HT1080 (cell line): ENCODE measurements at regions not wholly inside any gene's neighbourhood (a gene's known extent, or its start where the extent isn't known, plus 50 kb on each side); places are given as distances from the start of the nearest gene placed in this dataset.
A peak's percentile ranks its signal among the peaks of the same experiment; 100 is the strongest.

Source experiments
- DNase-seq: peaks from one replicate; pipeline ENCODE4 v3.0.0-alpha.2; 2015; ENCODE audit warnings: low read depth

DNA sequence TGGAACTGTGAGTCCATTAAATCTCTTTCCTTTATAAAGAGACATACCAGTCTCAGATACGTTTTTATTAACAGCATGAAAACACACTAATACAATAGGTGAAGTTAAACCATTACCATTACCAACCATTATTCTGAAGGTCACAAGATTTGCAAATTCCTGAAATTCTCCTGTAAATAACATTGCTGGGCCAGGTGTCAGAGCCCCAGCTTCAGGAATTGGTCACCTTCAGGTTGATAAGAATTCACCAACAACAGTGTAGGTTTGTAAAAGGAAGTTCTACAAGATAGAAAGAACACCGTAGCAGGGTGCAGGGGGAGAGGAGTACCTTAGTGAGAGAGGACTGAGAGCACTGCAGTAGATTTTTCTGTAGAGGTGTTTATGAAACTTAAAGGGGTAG, 644.3 kb downstream of the CDY2B start:
- DNase-seq: no peak

DNA sequence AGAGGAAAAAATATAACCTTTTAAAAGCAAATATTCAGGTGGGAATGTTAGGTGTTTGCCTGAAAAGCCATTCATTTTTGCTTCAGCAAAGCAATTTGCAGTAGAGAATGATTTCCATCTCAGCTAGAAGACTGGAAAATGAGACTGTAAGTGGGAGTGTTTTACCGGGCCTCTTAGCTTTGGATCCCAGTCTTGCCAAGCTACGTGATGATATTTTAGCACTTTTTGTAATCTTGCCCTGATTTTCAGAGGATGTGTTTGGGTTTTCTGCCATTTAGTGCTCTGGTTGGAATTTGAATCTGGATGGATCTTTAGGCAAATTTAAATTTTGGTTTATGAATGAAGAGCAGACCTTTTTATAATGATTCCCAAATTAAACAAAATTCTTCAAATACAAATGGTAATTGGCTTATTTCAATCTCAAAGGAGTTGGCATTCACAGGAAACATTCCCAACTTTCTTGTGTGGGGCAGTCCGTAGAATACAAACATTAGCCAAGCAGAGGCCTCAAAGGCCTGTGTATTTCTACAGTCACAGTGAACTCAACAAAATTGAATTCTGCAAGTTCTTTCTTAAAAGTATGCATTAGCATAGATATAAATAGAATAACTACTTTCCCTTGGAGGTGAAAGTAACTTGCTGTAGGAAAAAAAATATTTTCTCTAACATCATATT, 646.4 kb downstream of the CDY2B start:
- DNase-seq: no peak

DNA sequence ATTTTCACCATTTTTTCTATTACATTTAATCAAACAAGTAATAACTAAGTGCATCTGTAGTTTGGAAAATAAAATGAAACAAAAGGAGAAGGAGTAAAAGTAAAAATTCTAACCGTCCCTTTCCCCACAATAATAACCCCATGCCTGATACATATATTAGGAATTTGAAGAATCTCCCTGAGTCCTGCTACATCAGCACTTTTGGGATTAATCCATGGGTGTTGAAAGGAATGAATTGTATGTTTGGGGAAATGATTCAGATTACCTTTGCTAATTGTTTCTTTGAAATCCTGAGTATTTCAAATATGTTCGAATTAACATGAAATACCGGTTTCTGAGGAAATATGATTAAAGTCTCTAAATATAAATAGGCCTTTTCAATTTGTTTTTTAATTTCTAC, 648.0 kb downstream of the CDY2B start:
- DNase-seq: peak; percentile 23

DNA sequence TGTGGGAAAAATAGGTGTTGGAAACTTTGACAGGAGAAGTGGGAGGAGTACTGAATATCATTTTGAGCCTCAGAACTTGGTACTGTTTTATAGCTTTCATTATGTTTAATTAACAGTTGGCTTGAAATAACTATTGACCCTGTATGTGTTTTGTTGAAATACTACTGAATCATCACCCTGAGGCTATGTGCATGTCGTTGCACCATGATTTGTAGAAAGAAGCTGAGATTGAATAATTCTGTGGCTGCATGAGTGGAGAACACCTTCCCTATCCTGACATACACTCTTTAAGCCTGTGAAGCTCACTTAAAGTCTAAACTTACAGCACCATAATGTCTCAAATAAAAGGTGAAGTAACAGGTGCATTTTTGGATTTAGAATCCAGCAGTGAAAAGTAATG, 656.5 kb downstream of the CDY2B start:
- no peak for DNase-seq

DNA sequence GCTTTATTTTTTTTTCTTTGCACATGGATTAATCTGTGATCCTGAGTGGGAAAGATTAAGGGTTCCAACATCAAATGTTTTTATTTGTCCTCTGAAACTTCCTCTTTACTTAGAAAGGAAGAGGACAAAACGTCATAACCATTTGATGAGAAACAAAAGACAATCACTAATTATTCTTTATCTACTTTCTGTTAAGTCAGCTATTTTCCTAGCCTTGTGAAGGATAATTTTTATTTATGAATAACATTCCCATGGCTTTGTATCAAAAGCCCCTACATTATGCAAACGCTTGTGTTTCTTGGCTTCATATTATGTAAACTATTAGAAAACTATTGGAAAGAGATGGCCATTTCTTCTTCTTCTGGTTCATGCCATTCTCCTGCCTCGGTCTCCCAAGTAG, 677.6 kb downstream of the CDY2B start:
- DNase-seq: no peak

DNA sequence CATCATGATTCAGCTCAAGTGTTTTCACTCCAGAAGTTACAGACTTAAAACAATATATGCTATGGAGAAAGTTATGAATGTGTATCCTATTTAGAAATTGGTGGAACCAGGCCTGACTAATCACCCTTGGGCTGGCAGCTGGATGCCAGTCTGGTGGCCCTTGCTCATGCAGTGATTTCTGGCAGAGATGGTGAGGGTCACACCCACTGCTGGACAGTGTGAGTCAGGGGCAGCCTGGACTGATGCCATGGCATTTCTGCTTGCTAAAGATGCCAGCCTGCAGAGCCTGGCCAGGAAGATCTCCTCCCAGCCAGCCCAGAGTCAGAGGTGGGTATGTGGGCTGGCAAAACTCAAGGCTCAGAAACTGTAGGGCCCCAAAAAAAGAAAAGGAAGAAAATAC, 695.7 kb downstream of the CDY2B start:
- peak; percentile 75 for DNase-seq

DNA sequence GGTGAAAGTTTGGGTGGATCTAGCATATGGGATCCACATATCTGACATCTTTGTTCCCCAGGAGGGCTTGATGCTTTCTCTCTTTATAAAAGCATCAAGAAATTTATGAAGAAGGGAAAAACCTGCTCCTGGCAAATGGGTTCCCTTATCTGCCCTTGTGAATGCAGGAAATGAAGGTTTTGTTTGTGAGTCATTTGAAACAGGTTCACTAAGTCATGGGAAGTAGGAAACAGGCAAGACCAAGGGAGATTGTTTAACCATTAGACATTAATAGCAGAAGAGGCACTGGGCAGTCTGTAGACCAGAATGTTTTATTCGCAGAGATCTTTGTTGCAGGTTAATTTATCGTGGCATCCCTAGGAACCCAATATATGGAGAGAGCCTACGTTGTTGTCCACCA, 713.1 kb downstream of the CDY2B start:
- peak; percentile 64 for DNase-seq

DNA sequence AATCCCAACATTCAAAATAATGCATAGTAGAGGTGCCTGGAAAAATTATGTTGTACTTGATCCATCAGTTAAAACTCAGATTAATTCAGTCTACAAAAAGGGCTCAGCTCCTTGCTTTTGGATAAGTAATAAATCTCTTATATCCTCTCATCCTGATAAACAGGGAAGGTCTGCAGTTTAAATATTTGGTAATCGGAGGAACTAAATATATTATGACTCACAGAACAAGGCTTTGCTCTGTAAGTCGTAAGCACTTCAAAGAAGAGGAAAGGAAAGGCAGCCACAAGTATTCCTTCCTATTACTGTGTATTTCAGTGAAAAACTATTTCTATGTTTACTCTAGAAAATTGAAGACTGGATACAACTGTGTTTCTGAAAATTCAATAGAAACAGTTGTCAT, 757.9 kb downstream of the CDY2B start:
- no peak for DNase-seq

DNA sequence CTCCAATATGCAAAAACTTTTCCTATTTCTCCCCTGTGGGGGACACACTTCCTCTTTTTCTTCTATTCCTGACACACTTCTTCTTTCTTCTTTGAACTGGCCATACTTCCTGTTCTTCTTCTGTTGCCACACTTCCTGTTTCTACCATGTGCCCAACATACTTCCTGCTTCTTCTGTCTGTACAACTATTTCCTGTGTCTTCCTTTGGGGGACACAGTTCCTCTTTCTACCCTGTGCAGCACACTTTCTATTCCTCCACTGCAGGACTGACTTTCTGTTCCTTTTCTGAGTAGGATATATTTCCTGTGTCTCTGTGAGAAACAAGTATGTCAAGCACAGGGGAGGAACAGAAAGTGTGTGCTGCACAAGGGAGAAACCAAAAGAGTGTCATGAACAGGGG, 794.7 kb downstream of the CDY2B start:
- DNase-seq: no peak

DNA sequence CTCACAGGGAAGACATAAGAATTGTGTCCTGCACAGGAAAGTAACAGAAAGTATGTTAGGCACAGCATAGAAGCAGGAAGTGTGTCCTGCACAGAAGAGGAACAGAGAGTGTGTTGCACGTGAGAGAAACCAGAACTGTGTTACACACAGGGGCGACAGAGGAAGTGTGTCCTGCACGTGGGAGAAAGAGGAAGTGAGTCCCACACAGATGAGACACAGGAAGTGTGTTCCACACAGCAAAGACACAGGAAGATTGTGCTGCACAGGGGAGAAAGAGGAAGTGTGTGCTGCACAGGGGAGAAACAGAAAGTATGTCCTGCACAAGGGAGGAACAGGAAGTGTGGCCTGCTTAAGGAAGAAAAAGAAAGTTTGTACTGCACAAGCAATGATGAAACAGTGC, 800.1 kb downstream of the CDY2B start:
- DNase-seq: no peak

DNA sequence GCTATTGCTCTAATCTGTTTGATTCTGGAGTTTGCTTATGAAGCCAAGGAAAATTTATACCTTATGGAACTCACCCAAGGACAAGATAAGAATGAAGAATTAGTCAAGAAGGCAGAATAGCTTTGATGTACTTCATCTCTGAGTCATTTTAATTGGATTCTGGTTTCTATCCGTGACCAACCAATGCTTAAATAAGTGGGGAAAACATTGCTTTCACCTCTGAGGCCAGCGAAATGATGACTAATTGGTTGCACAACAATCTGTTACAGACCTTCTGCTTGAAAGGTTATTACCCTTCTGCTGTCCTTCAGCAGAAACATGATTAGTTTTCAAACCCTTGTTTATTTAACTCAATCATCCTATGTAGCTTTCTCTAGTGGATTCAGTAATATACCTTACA, 812.7 kb downstream of the CDY2B start:
- no peak for DNase-seq

DNA sequence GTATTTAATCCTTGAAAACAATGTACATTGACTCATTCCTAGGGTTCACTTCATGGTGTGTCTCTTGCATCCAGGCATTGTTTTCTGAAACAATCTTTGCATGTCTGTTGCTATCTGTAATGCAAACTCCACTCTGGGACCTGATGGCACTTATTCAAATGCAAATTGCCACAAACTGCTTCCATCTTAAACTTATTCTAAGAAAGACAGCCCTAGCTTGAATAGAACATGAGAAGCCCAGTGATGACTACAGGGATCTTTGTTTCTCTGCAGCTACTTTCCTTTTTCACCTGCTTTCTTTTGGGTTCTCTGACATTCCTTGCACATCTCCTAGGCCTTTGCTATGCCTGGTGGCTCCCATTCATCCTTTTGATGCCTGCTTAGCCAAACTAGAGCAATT, 827.0 kb downstream of the CDY2B start:
- no peak for DNase-seq

DNA sequence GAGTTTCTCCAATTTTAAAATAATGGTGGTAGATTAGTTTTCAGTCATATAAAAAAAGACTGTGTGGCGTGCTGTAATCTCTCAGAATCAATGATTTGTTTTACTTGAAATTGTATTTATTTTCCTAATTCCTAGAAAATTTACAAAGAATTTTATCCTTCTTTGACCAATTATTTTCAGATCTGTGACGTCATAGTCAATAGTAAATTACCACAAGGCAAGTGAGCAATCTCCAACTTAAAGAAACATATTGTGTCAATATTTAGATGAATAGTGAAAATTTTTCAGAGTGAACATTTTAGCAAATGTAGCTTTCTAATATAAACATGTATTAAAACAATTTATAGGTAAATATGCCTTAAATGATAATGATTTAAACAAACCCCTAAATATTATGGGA, 829.6 kb downstream of the CDY2B start:
- DNase-seq: no peak

DNA sequence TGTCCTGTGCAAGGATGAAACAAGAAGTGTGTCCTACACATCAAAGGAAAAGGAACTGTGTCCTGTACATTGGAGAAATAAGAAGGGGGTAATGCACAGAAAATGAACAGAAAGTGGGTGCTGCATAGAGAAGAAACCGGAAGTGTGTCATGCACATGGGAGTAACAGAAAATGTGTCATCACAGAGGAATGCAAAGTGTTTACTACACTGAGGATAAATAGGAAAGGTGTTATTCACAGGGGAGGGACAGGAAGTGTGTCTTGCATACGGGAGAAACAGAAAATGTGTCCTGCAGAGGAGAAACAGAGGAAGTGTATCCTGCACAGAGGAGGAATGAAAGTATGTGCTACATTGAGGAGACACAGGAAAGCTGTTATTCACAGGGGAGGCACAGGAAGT, 834.9 kb downstream of the CDY2B start:
- no peak for DNase-seq

DNA sequence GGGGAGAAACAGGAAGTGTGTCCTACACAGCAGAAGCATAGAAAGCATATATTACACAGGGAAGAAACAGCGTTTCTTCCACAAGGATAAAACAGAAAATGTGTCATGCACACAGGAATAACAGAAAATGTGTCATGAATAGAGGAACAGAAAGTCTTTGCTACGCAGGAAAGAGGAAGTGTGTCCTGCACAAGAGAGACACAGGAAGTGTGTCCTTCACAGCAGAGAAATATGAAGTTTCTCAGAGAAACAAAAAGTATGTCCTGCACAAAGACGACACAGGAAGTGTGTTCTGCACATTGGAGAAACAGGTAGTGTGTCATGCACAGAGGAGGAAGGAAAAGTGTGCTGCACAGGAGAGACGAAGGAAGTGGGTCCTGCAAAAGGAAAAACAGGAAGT, 835.3 kb downstream of the CDY2B start:
- DNase-seq: no peak

DNA sequence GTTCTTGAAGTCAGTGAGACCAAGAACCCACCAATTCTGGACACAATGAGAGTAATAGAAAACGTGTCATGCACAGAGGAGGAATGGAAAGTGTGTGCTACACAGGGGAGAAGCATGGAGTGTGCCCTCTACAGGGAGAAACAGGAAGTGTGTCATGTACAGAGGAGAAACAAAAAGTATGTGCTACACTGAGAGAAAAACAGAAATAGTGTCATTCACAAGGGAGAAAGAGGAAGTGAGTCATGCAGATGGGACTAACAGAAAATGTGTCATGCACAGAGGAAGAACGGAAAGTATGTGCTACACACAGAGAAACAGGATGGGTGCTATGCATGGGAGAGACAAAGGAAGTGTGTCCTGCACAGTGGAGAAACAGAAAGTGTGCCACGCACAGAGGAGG, 835.7 kb downstream of the CDY2B start:
- DNase-seq: peak; percentile 46

DNA sequence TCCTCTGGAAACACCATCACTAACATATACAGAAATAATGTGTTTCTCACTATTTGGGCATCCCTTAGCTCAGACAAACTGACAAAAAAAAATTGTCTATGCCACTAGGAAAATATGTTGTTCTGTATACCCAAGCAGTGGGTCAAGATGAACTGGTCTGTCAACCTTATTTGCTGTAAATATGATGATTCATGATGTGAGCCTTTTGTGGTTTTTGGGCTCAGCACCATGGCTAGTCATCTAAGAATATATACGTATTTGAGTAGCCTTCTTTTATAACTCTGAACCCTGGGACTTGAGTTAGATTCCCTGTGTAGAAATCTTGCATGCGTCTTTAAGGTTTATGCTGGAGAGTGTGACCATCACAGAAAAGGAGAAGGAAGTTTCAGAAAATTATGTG, 841.6 kb downstream of the CDY2B start:
- no peak for DNase-seq

DNA sequence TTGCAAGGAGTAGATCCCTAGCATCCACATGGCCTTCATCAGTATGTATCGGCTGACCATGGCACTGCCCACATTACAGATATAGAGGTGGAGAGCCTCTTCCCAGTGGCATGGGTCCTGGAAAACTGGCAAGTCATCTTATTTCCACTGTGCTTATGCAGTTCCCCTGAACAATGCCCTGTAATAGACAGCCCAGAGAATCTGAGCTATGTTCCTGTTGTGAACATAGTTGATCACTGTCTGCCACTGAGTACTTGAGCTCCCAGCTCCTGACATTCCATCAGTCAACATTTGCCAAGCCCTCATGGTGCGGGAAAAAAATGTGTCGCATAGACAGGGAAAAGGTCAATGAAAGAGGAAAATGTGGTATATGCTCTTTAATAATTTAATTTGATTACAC, 861.9 kb downstream of the CDY2B start:
- DNase-seq: no peak

DNA sequence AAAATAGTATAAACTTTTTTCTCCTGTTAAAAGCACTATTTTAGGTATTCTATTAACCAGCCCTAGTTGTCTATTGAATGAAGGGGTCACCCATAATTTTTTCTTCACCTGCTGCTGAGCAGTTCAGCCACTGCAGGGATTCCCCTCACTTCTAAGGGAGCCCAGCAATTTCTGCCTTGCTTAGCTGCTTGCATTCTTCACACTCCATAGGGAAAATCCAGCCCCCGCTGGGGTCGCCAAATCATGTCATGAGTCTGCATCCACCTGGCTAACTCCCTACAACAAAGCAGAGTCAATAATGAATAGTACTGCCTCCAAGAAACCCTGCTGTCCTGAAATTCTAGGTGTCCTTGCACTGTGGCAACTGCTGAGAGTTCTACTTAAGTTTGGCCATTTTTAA, 886.5 kb downstream of the CDY2B start:
- no peak for DNase-seq

DNA sequence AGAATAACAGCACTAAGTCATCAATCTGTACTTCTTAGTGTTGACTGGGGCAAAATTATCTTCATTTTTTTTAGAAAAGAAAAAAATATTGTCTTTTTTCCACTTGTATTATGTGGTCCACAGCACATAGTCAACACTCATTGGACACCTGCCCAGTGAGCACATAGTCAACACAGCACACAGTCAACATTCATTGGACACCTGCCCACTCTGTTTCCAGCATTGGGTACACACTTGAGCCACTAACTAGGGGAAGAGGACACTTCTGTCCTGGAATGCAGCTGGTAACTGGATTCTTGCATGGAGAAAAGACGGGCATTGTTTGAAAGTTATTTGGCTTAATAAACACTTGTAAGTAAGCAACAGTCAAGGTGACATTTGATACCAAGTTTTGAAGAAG, 898.2 kb downstream of the CDY2B start:
- no peak for DNase-seq

DNA sequence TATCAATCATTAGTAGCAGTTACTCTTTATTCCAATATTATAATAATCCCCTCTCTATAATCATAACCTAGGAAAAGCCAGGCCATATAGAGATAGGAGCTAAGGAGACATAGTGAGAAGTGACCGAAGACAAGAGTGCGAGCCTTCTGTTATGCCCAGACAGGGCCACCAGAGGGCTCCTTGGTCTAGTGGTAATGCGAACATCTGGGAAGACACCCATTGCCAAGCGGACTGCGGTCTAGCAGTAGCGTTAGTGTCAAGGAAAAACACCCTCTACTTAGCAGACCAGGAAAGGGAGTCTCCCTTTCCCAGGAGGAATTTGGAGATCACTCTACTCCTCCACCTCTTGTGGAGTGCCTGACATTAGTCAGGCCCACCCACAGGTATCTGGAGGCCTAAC, 920.9 kb downstream of the CDY2B start:
- DNase-seq: peak; percentile 3

DNA sequence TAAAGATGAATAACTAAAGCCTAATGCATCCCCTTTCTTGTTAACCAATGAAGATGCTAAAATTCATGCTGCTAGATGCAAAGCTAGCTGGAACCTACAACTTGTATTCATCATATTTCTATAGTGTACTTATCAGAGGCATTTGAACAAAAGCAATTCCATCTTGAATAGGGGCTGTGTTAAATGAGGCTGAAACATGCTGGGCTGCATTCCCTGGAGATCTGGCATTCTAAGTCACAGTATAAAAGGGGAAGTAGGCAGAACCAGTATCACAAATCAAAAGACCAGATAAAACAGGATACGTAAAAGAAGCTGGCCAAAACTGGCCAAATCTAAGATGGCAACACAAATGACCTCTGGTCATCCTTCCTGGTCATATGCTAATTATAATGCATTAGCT, 932.8 kb downstream of the CDY2B start:
- no peak for DNase-seq
